PC-3 (cell line): ENCODE measurements at regions not wholly inside any gene's neighbourhood (a gene's known extent, or its start where the extent isn't known, plus 50 kb on each side); places are given as distances from the start of the nearest gene placed in this dataset.

Source experiments
- CTCF ChIP-seq: fragments of 300-600 bp; sonication (generic); conservative IDR thresholded peaks from 2 replicates; pipeline ENCODE4 v1.5.1; 2017; ENCODE audit warnings: antibody characterized with exemption, low read depth, mild to moderate bottlenecking, low read length
- EZH2 ChIP-seq: fragments of 300-600 bp; sonication (generic); IDR thresholded peaks from one replicate; pipeline ENCODE4 v1.6.1; 2017; ENCODE audit warnings: antibody characterized with exemption, mild to moderate bottlenecking, low read length; ENCODE audit not compliant: unreplicated experiment
- EZH2phosphoT487 ChIP-seq: fragments of 300-600 bp; sonication (generic); IDR thresholded peaks from 2 replicates; pipeline ENCODE4 v1.6.1; 2018; ENCODE audit warnings: mild to moderate bottlenecking, antibody characterized with exemption, low read length, borderline replicate concordance

GRCh38 chr3:31188112-31188511, 293.7 kb upstream of the GADL1 start:
- TF ChIP-seq EZH2 (no peak), CTCF (no peak), EZH2phosphoT487 (no peak)
